ENCODE measurements at regions not wholly inside any gene's neighbourhood (a gene's known extent, or its start where the extent isn't known, plus 50 kb on each side); places are given as distances from the start of the nearest gene placed in this dataset.

GRCh38 chr10:92757711-92758104 is 68.0 kb downstream of the HHEX start:
- peaks cover 2 to 17% of the 10 kb centered on the region in 2 donors for H3K4me1 ChIP-seq (ENCODE audit: control insufficient read depth in 2 of 2, insufficient read depth in 2 of 2, low read length in 2 of 2)
- 35% methylated on average over 3 of the region's 3 CpGs for WGBS
- no peak overlapping the region for H3K27ac ChIP-seq (ENCODE audit: low read depth in 1 of 2, low read length in 1 of 2)

GRCh38 chr10:92758594-92758993 is 68.8 kb downstream of the HHEX start:
- 99% methylated on average over 1 of the region's 1 CpG for WGBS
- no peaks in the 10 kb centered on the region for H3K36me3 ChIP-seq (ENCODE audit: control insufficient read depth in 2 of 2, insufficient read depth in 2 of 2, low read length in 1 of 2)
- H3K27ac ChIP-seq (ENCODE audit: low read depth in 1 of 2, low read length in 1 of 2), result no peak overlapping the region
- no peaks in the 10 kb centered on the region for H3K27me3 ChIP-seq (ENCODE audit: control insufficient read depth in 2 of 2, insufficient read depth in 1 of 2, low read length in 1 of 2)
- no peak overlapping the region for H3K4me3 ChIP-seq (ENCODE audit: low read length in 2 of 2)
- H3K9me3 ChIP-seq (ENCODE audit: control insufficient read depth in 2 of 2, insufficient read depth in 1 of 2, low read length in 1 of 2), result no peaks in the 10 kb centered on the region
- no peak for DNase-seq (ENCODE audit: low read depth in 6 of 9, low spot score in 9 of 9)
- peaks cover 2 to 17% of the 10 kb centered on the region in 2 donors for H3K4me1 ChIP-seq (ENCODE audit: control insufficient read depth in 2 of 2, insufficient read depth in 2 of 2, low read length in 2 of 2)

More at GRCh38 chr10:92757711-92758104, 68.0 kb downstream of the HHEX start:
- DNase-seq (ENCODE audit: low read depth in 6 of 9, low spot score in 9 of 9), result no peak
- H3K4me3 ChIP-seq (ENCODE audit: low read length in 2 of 2), result no peak overlapping the region
- H3K9me3 ChIP-seq (ENCODE audit: control insufficient read depth in 2 of 2, insufficient read depth in 1 of 2, low read length in 1 of 2), result no peaks in the 10 kb centered on the region
- no peaks in the 10 kb centered on the region for H3K36me3 ChIP-seq (ENCODE audit: control insufficient read depth in 2 of 2, insufficient read depth in 2 of 2, low read length in 1 of 2)
- no peaks in the 10 kb centered on the region for H3K27me3 ChIP-seq (ENCODE audit: control insufficient read depth in 2 of 2, insufficient read depth in 1 of 2, low read length in 1 of 2)

- DNase-seq (ENCODE audit: low read depth in 6 of 9, low spot score in 9 of 9), result peak in 1 of 9 donors; percentile 19
- Histone ChIP-seq H3K36me3 (ENCODE audit: control insufficient read depth in 2 of 2, insufficient read depth in 2 of 2, low read length in 1 of 2) (no peaks in the 10 kb centered on the region), H3K27me3 (ENCODE audit: control insufficient read depth in 2 of 2, insufficient read depth in 1 of 2, low read length in 1 of 2) (no peaks in the 10 kb centered on the region), H3K4me1 (ENCODE audit: control insufficient read depth in 2 of 2, insufficient read depth in 2 of 2, low read length in 2 of 2) (peaks cover 2 to 17% of the 10 kb centered on the region in 2 donors), H3K9me3 (ENCODE audit: control insufficient read depth in 2 of 2, insufficient read depth in 1 of 2, low read length in 1 of 2) (no peaks in the 10 kb centered on the region), H3K27ac (ENCODE audit: low read depth in 1 of 2, low read length in 1 of 2) (no peak overlapping the region), H3K4me3 (ENCODE audit: low read length in 2 of 2) (no peak overlapping the region)
- WGBS, result 13% methylated on average over 1 of the region's 1 CpG
These were observed 70.9 kb downstream of the HHEX start for GRCh38 chr10:92760609-92761008.

GRCh38 chr10:92761571-92761970 is 71.8 kb downstream of the HHEX start:
- Histone ChIP-seq H3K27ac (ENCODE audit: low read depth in 1 of 2, low read length in 1 of 2) (no peak overlapping the region), H3K4me1 (ENCODE audit: control insufficient read depth in 2 of 2, insufficient read depth in 2 of 2, low read length in 2 of 2) (peaks cover 2 to 13% of the 10 kb centered on the region in 2 donors), H3K9me3 (ENCODE audit: control insufficient read depth in 2 of 2, insufficient read depth in 1 of 2, low read length in 1 of 2) (no peaks in the 10 kb centered on the region), H3K36me3 (ENCODE audit: control insufficient read depth in 2 of 2, insufficient read depth in 2 of 2, low read length in 1 of 2) (no peaks in the 10 kb centered on the region), H3K27me3 (ENCODE audit: control insufficient read depth in 2 of 2, insufficient read depth in 1 of 2, low read length in 1 of 2) (no peaks in the 10 kb centered on the region), H3K4me3 (ENCODE audit: low read length in 2 of 2) (no peak overlapping the region)
- DNase-seq (ENCODE audit: low read depth in 6 of 9, low spot score in 9 of 9), result no peak
- 97% methylated on average over 4 of the region's 4 CpGs for WGBS

- DNase-seq (ENCODE audit: low read depth in 6 of 9, low spot score in 9 of 9), result no peak
- 96% methylated on average over 4 of the region's 4 CpGs for WGBS
- Histone ChIP-seq H3K9me3 (ENCODE audit: control insufficient read depth in 2 of 2, insufficient read depth in 1 of 2, low read length in 1 of 2) (no peaks in the 10 kb centered on the region), H3K4me1 (ENCODE audit: control insufficient read depth in 2 of 2, insufficient read depth in 2 of 2, low read length in 2 of 2) (no peaks in the 10 kb centered on the region), H3K4me3 (ENCODE audit: low read length in 2 of 2) (no peak overlapping the region), H3K27ac (ENCODE audit: low read depth in 1 of 2, low read length in 1 of 2) (no peak overlapping the region), H3K27me3 (ENCODE audit: control insufficient read depth in 2 of 2, insufficient read depth in 1 of 2, low read length in 1 of 2) (no peaks in the 10 kb centered on the region), H3K36me3 (ENCODE audit: control insufficient read depth in 2 of 2, insufficient read depth in 2 of 2, low read length in 1 of 2) (no peaks in the 10 kb centered on the region)
These were observed 73.9 kb downstream of the HHEX start for GRCh38 chr10:92763634-92764155.

- H3K9me3 ChIP-seq (ENCODE audit: control insufficient read depth in 2 of 2, insufficient read depth in 1 of 2, low read length in 1 of 2), result no peaks in the 10 kb centered on the region
- H3K4me1 ChIP-seq (ENCODE audit: control insufficient read depth in 2 of 2, insufficient read depth in 2 of 2, low read length in 2 of 2), result no peaks in the 10 kb centered on the region
- H3K27me3 ChIP-seq (ENCODE audit: control insufficient read depth in 2 of 2, insufficient read depth in 1 of 2, low read length in 1 of 2), result no peaks in the 10 kb centered on the region
- no peak overlapping the region for H3K27ac ChIP-seq (ENCODE audit: low read depth in 1 of 2, low read length in 1 of 2)
- DNase-seq (ENCODE audit: low read depth in 6 of 9, low spot score in 9 of 9), result no peak
- H3K36me3 ChIP-seq (ENCODE audit: control insufficient read depth in 2 of 2, insufficient read depth in 2 of 2, low read length in 1 of 2), result no peaks in the 10 kb centered on the region
- 97% methylated on average over 2 of the region's 2 CpGs for WGBS
- no peak overlapping the region for H3K4me3 ChIP-seq (ENCODE audit: low read length in 2 of 2)
These were observed 76.7 kb downstream of the HHEX start for GRCh38 chr10:92766451-92766850.

GRCh38 chr10:92768104-92768503 is 78.3 kb downstream of the HHEX start:
- Histone ChIP-seq H3K4me1 (ENCODE audit: control insufficient read depth in 2 of 2, insufficient read depth in 2 of 2, low read length in 2 of 2) (no peaks in the 10 kb centered on the region), H3K4me3 (ENCODE audit: low read length in 2 of 2) (no peak overlapping the region), H3K27ac (ENCODE audit: low read depth in 1 of 2, low read length in 1 of 2) (no peak overlapping the region), H3K36me3 (ENCODE audit: control insufficient read depth in 2 of 2, insufficient read depth in 2 of 2, low read length in 1 of 2) (no peaks in the 10 kb centered on the region), H3K27me3 (ENCODE audit: control insufficient read depth in 2 of 2, insufficient read depth in 1 of 2, low read length in 1 of 2) (no peaks in the 10 kb centered on the region), H3K9me3 (ENCODE audit: control insufficient read depth in 2 of 2, insufficient read depth in 1 of 2, low read length in 1 of 2) (no peaks in the 10 kb centered on the region)
- DNase-seq (ENCODE audit: low read depth in 6 of 9, low spot score in 9 of 9), result no peak
- WGBS, result 95% methylated on average over 1 of the region's 1 CpG

- H3K27me3 ChIP-seq (ENCODE audit: control insufficient read depth in 2 of 2, insufficient read depth in 1 of 2, low read length in 1 of 2), result no peaks in the 10 kb centered on the region
- H3K27ac ChIP-seq (ENCODE audit: low read depth in 1 of 2, low read length in 1 of 2), result no peak overlapping the region
- no peak for DNase-seq (ENCODE audit: low read depth in 6 of 9, low spot score in 9 of 9)
- no peaks in the 10 kb centered on the region for H3K36me3 ChIP-seq (ENCODE audit: control insufficient read depth in 2 of 2, insufficient read depth in 2 of 2, low read length in 1 of 2)
- H3K4me3 ChIP-seq (ENCODE audit: low read length in 2 of 2), result no peak overlapping the region
- no peaks in the 10 kb centered on the region for H3K4me1 ChIP-seq (ENCODE audit: control insufficient read depth in 2 of 2, insufficient read depth in 2 of 2, low read length in 2 of 2)
- H3K9me3 ChIP-seq (ENCODE audit: control insufficient read depth in 2 of 2, insufficient read depth in 1 of 2, low read length in 1 of 2), result no peaks in the 10 kb centered on the region
These were observed 74.5 kb upstream of the EXOC6 start for GRCh38 chr10:92773776-92774175.

GRCh38 chr10:92778091-92778490 is 70.2 kb upstream of the EXOC6 start:
- no peaks in the 10 kb centered on the region for H3K4me1 ChIP-seq (ENCODE audit: control insufficient read depth in 2 of 2, insufficient read depth in 2 of 2, low read length in 2 of 2)
- 95% methylated on average over 1 of the region's 1 CpG for WGBS
- H3K36me3 ChIP-seq (ENCODE audit: control insufficient read depth in 2 of 2, insufficient read depth in 2 of 2, low read length in 1 of 2), result no peaks in the 10 kb centered on the region
- H3K27me3 ChIP-seq (ENCODE audit: control insufficient read depth in 2 of 2, insufficient read depth in 1 of 2, low read length in 1 of 2), result no peaks in the 10 kb centered on the region
- no peak overlapping the region for H3K4me3 ChIP-seq (ENCODE audit: low read length in 2 of 2)
- no peak overlapping the region for H3K27ac ChIP-seq (ENCODE audit: low read depth in 1 of 2, low read length in 1 of 2)
- no peak for DNase-seq (ENCODE audit: low read depth in 6 of 9, low spot score in 9 of 9)
- no peaks in the 10 kb centered on the region for H3K9me3 ChIP-seq (ENCODE audit: control insufficient read depth in 2 of 2, insufficient read depth in 1 of 2, low read length in 1 of 2)

GRCh38 chr10:92785118-92785517 is 63.2 kb upstream of the EXOC6 start:
- Histone ChIP-seq H3K27ac (ENCODE audit: low read depth in 1 of 2, low read length in 1 of 2) (no peak overlapping the region), H3K4me1 (ENCODE audit: control insufficient read depth in 2 of 2, insufficient read depth in 2 of 2, low read length in 2 of 2) (no peaks in the 10 kb centered on the region), H3K27me3 (ENCODE audit: control insufficient read depth in 2 of 2, insufficient read depth in 1 of 2, low read length in 1 of 2) (no peaks in the 10 kb centered on the region), H3K36me3 (ENCODE audit: control insufficient read depth in 2 of 2, insufficient read depth in 2 of 2, low read length in 1 of 2) (no peaks in the 10 kb centered on the region), H3K4me3 (ENCODE audit: low read length in 2 of 2) (no peak overlapping the region), H3K9me3 (ENCODE audit: control insufficient read depth in 2 of 2, insufficient read depth in 1 of 2, low read length in 1 of 2) (peaks cover 0 to 4% of the 10 kb centered on the region in 2 donors)
- WGBS, result 96% methylated on average over 7 of the region's 7 CpGs
- no peak for DNase-seq (ENCODE audit: low read depth in 6 of 9, low spot score in 9 of 9)
